ENCODE measurements at regions not wholly inside any gene's neighbourhood (a gene's known extent, or its start where the extent isn't known, plus 50 kb on each side); places are given as distances from the start of the nearest gene placed in this dataset.

- DNase-seq = no peak
These were observed 485.7 kb upstream of the ZNF385D start for GRCh38 chr3:22236490-22237270.

- no peak for DNase-seq
These were observed 488.0 kb upstream of the ZNF385D start for GRCh38 chr3:22239011-22239410.

GRCh38 chr3:22241110-22241509 is 490.1 kb upstream of the ZNF385D start:
- no peak for DNase-seq

GRCh38 chr3:22244761-22245521 is 493.9 kb upstream of the ZNF385D start:
- DNase-seq = no peak

GRCh38 chr3:22245811-22246583 is 495.0 kb upstream of the ZNF385D start:
- no peak for DNase-seq

- DNase-seq = no peak
These were observed 498.6 kb upstream of the ZNF385D start for GRCh38 chr3:22249658-22250057.

- DNase-seq = no peak
These were observed 506.2 kb upstream of the ZNF385D start for GRCh38 chr3:22257252-22257651.

- DNase-seq = no peak
These were observed 511.4 kb upstream of the ZNF385D start for GRCh38 chr3:22262386-22262785.

GRCh38 chr3:22263042-22263441 is 512.0 kb upstream of the ZNF385D start:
- no peak for DNase-seq

- DNase-seq = no peak
These were observed 514.4 kb upstream of the ZNF385D start for GRCh38 chr3:22265403-22265802.

- DNase-seq = no peak
These were observed 518.8 kb upstream of the ZNF385D start for GRCh38 chr3:22269831-22270230.

- DNase-seq = no peak
These were observed 525.3 kb upstream of the ZNF385D start for GRCh38 chr3:22276351-22276750.

- no peak for DNase-seq
These were observed 533.5 kb upstream of the ZNF385D start for GRCh38 chr3:22284559-22284958.

GRCh38 chr3:22288756-22289155 is 537.7 kb upstream of the ZNF385D start:
- no peak for DNase-seq

- no peak for DNase-seq
These were observed 541.7 kb upstream of the ZNF385D start for GRCh38 chr3:22292681-22293080.

GRCh38 chr3:22296601-22297000 is 545.6 kb upstream of the ZNF385D start:
- DNase-seq = no peak

- no peak for DNase-seq
These were observed 546.4 kb upstream of the ZNF385D start for GRCh38 chr3:22297436-22297835.

GRCh38 chr3:22306454-22306853 is 555.4 kb upstream of the ZNF385D start:
- DNase-seq = no peak

GRCh38 chr3:22308871-22309270 is 557.9 kb upstream of the ZNF385D start:
- no peak for DNase-seq

- DNase-seq = no peak
These were observed 564.9 kb upstream of the ZNF385D start for GRCh38 chr3:22315925-22316324.

- DNase-seq = no peak
These were observed 567.3 kb upstream of the ZNF385D start for GRCh38 chr3:22318325-22318724.

- DNase-seq = no peak
These were observed 568.4 kb upstream of the ZNF385D start for GRCh38 chr3:22319446-22319845.

GRCh38 chr3:22322861-22323260 is 571.9 kb upstream of the ZNF385D start:
- no peak for DNase-seq

- DNase-seq = no peak
These were observed 575.3 kb upstream of the ZNF385D start for GRCh38 chr3:22326305-22326704.

Measured in NCI-H345 (cell line).